Inflammatory macrophage treated with lipopolysaccharide for 4 hours (primary cell): ENCODE measurements at regions not wholly inside any gene's neighbourhood (a gene's known extent, or its start where the extent isn't known, plus 50 kb on each side); places are given as distances from the start of the nearest gene placed in this dataset.
A peak's percentile ranks its signal among the peaks of the same experiment; 100 is the strongest.
"Not testable (repeated sequence)": the region's sequence is repeated elsewhere in the genome, so short reads cannot be mapped to it uniquely, and the experiment has no call there.

Experiments used
- DNase-seq: peaks from one replicate; pipeline ENCODE4 v3.0.0-alpha.2; 2020

- DNase-seq: no peak
Observed at GRCh38 chr3:107939691-107940442, 151.0 kb downstream of the CD47 start.

- DNase-seq: peak; percentile 47
Observed at GRCh38 chr3:107938143-107938542, 152.7 kb downstream of the CD47 start.

DNA sequence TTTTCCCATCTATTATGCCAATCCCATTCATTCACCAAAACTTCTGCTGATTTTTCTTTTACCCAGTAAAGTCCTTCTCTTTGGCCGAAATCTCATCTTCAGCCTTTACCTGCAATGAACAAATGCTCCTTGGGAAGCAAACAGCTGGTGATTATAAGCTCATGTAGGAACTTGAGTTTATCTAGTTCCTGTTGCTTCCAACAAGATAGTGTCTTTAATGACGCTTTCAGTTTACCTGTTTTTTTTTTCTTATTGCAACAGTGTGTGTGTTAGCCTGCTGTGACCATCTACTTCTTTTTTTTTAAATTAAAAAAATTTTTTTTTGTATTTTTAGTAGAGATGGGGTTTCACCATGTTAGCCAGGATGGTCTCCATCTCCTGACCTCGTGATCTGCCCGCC, 156.0 kb downstream of the CD47 start:
- no peak for DNase-seq

DNA sequence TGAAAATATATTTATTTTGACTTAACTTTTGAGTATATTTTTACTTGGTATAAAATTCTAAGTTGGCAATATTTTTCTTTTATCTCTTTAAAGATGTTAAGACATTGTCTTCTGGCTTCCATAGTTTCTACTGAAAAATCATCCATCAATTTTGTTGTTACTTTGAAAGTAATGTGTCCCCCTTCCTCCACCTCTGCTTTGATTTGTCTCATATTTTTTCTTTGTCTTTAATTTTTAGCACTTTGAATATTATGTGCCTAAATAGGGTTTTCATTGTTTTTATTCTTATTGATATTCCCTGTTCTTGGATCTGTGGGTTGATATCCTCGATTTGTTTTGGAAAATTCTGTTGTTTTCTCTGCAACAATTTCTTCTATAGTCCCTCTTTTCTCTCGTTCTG, 157.4 kb downstream of the CD47 start:
- no peak for DNase-seq

DNA sequence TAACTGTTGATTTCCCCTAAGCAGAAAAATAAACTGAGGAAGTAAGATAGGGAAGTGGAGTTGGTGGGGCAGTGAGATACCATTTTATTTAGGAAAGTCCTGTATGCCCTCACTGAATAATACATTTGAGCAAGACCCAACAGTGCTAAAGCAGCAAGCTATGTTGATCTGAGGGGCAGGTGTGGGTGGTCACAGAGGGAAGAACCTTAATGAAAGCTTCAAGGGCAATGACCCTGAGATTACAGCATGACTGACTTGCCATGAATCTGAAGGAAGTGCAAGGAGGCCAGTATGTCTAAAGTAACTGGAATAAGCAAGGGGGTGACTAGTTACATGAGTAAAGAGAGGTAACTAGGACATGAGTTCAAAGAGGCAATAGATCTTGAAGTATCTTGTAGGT, 159.5 kb downstream of the CD47 start:
- peak; percentile 71 for DNase-seq

- no peak for DNase-seq
Observed at GRCh38 chr3:107929088-107929487, 161.7 kb downstream of the CD47 start.

- DNase-seq: peak; percentile 36
Observed at GRCh38 chr3:107928084-107928445, 162.8 kb downstream of the CD47 start.

DNA sequence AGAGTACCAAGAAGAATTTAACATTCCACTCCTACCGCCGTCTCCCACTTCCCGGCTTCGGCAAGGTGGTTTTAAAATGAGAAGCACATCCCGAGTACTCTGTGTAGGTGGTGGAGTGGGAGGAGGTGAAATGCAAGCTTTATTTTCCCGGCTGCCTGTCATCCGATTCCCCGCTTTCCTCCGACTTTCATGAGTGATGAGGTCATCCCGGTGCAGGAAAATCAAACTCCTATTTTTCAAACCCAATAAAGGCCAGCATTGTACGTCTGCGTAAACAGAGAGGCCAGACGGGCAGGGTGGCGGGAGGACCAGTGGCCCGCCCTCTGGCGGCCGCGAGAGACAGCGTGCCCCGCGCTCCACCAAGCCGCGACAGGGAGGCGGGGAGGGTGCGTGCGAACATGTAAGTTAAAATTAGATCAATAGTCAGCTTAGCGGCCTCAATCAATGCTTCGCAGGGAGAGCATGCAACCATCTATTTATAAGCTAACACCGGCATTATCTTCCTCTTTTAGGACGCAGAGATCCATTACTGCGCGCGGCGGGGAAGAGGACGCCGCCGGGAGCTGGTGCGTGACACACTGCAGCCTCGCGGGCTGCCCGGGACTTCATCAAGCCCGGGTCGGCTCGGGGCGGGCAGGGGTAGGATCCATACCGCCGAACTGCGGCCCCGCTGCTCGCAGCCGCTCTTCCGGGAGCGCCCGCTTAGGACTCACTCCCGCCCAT, 163.3 kb downstream of the CD47 start:
- peak; percentile 68 for DNase-seq

GRCh38 chr3:107925851-107926250, 165.0 kb downstream of the CD47 start:
- DNase-seq: peak; percentile 60

DNA sequence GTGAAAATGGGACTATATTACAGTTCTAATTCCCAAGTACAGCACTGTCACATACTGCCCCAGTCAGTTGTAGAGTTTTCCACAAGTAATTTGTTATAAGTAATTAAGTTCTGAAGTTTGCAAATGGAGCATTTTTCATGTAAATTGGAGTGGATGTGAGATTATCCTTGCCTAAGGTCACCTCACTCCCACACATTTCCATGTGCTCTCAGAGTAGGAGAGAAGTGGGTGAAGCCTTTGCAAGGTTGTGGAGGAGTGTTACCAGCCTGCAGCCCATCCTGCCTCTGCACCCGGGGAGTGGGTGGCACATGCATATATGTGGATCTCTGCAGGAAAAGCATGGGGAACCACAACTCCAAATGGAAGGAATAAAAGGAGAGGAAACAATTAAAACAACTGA, 169.8 kb downstream of the CD47 start:
- DNase-seq: no peak

- DNase-seq: no peak
Observed at GRCh38 chr3:107920538-107920937, 170.3 kb downstream of the CD47 start.

GRCh38 chr3:107919239-107919638, 171.6 kb downstream of the CD47 start:
- DNase-seq: peak; percentile 30

GRCh38 chr3:107916171-107916570, 174.7 kb downstream of the CD47 start:
- DNase-seq: no peak

- peak; percentile 58 for DNase-seq
Observed at GRCh38 chr3:107915706-107916105, 175.1 kb downstream of the CD47 start.

GRCh38 chr3:107913701-107914100, 177.1 kb downstream of the CD47 start:
- DNase-seq: peak; percentile 99

DNA sequence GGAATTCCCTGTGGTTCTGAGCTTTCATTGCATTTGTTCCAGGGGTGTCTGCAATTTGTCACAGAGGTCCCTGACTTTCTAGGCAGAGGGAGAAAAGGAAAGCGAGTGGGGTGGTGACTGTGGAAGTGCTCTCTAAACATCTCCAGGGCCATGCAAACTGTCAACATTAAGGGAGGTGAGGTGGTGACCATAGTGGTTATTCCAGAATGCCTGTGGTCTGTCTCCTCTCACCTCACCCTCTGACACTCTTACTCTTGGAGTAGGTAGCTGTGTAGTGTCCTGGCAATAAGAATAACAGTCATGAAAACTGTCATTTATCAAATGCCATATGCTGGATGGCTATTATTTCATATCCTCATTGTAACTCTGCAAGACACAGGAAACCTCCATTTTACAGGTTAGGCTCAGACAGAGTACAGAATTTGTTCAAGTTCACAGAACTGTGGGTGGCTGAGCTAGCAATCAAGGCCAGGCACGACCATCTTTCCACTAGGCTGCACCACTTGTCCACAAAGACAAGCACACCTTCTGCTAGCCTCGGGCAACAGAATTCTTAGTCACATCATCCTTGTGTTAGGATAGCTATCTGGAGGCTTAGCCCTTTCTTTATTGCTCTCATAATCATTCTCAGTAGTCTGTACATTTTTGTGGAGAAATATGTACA, 179.4 kb downstream of the CD47 start:
- DNase-seq: no peak

- DNase-seq: peak; percentile 74
Observed at GRCh38 chr3:107910713-107911259, 180.0 kb downstream of the CD47 start.

GRCh38 chr3:107909583-107909982, 181.2 kb downstream of the CD47 start:
- DNase-seq: not testable (repeated sequence)

GRCh38 chr3:107907996-107908395, 182.8 kb downstream of the CD47 start:
- peak; percentile 48 for DNase-seq

DNA sequence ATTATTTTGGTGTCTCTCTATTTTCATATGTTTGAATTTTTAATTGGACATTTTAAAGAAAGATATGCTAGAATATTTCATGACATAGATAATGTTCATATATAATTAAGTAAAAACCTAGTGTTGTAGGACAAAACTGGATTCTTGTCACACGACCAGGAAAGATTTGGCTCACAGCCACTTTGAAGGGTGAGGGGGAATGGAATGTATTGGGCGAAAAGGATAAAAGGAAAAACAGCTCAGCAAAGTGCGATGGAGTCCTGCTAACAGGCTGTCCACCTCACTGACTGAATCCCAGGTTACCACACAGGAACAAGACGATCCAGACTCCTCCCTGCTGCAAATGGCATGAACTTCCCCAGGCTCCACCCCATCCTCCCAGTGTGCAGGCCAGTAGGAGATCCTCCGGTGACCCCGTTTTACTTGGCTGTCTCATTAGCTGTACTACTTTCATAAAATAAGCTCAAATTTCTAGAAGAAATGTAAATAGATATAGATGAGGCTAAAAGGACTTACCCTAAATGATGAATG, 186.2 kb downstream of the CD47 start:
- no peak for DNase-seq

DNA sequence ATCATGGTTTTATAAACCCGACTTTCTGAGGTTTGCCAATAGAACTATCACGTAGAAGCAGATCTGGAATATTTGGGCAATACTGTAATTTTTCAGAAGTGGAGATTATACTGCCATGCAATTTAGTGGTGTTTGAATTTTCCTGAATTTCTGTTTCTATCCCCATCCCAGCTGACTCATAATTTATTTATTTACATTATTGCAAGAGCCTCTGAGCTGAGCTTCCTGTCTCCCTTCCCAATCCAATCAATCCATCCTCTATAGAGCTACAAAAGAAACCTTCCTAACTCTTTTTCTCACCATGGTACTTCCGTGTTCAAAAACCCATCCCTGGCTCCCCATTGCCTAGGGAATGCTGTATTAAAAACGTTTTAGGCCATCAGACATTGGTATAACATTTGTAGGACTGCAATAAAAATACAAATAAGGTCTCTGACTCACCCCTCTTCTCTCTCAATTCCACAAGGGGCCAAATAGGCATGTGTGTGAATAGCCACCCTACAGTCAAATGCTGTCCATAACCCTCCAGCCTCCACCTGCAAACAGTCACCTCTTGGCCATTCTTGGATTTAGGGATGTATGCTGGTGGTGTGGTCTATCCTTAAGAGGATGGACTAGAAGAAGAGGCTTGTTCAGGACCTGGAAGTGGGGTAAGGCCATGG, 190.7 kb downstream of the CD47 start:
- DNase-seq: no peak

- peak; percentile 21 for DNase-seq
Observed at GRCh38 chr3:107897471-107898061, 193.3 kb downstream of the CD47 start.
